HepG2 (cell line): ENCODE measurements at regions not wholly inside any gene's neighbourhood (a gene's known extent, or its start where the extent isn't known, plus 50 kb on each side); places are given as distances from the start of the nearest gene placed in this dataset.

ENCODE experiments used
- ATAC-seq: fragments of 200-7000 bp; cut with Tn5 transposase; 3 replicates; pipeline ENCODE4 v1.9.1; 2020; ENCODE audit warnings: mild to moderate bottlenecking, moderate library complexity
- BruUV-seq: library from RNA; stranded (reverse); fragments of 400-500 nt; replicated peaks from 2 replicates; lab custom pipeline; 2021; lab: Mats Ljungman, UMichigan
- CTCF ChIA-PET: fragments of 300-600 bp; formaldehyde crosslinking; extraction: SDS; loops from one replicate; lab custom pipeline; 2021; ENCODE audit warnings: low total read pairs, inconsistent platforms, low intra/inter-chr PET ratio; lab: Yijun Ruan, JAX
- POLR2A ChIA-PET: fragments of 350-600 bp; sonication (Branson Sonifier 250); formaldehyde crosslinking; loops from one replicate; lab custom pipeline; 2020; ENCODE audit warnings: antibody characterized with exemption, inconsistent platforms; lab: Yijun Ruan, JAX
- DNase-seq: peaks from one replicate; pipeline ENCODE4 v3.0.0-alpha.2; 2015; ENCODE audit warnings: low spot score
- FAIRE-seq: peaks from 3 replicates; lab custom pipeline; 2011; peaks lifted over from hg19 to GRCh38; lab: Jason Lieb, UNC
- H2AFZ ChIP-seq: one replicate; pipeline ENCODE4 v1.6.1; 2011; ENCODE audit warnings: low read length, inconsistent platforms
- H3K27ac ChIP-seq: fragments of 300-600 bp; 3 replicates; pipeline ENCODE4 v1.8.0; 2011; ENCODE audit warnings: mixed run types, mild to moderate bottlenecking, mixed read lengths, low read length, inconsistent platforms; ENCODE audit not compliant: insufficient read depth; ENCODE audit errors: extremely low read length
- H3K27me3 ChIP-seq, 2 experiments: fragments of 200-600 bp in 1 of 2; 2 replicates in 1 of 2; 3 replicates in 1 of 2; pipeline versions ENCODE4 v1.6.0 to v1.8.0; 2011; ENCODE audit warnings: low read length in 2 of 2, mild to moderate bottlenecking in 2 of 2, moderate library complexity in 2 of 2, inconsistent platforms in 1 of 2; ENCODE audit not compliant: insufficient read depth in 2 of 2, control insufficient read depth in 1 of 2
- H3K36me3 ChIP-seq, 2 experiments: fragments of 200-600 bp in 1 of 2; replicated peaks in 1 of 2; 2 replicates in 1 of 2; 3 replicates in 1 of 2; pipeline versions ENCODE4 v1.5.1 to v1.8.0; 2011; ENCODE audit warnings: low read length in 2 of 2, inconsistent platforms in 1 of 2; ENCODE audit not compliant: insufficient read depth in 2 of 2, control insufficient read depth in 1 of 2
- H3K4me1 ChIP-seq: 2 replicates; pipeline ENCODE4 v1.5.1; 2012; ENCODE audit warnings: low read length, inconsistent platforms; ENCODE audit not compliant: insufficient read depth
- H3K4me2 ChIP-seq: 2 replicates; pipeline ENCODE4 v1.6.0; 2011; ENCODE audit warnings: low read depth, low read length, inconsistent platforms
- H3K4me3 ChIP-seq, 3 experiments: fragments of 200-600 bp in 1 of 3; sonication (generic), shearing (Covaris generic) in 1 of 3; replicated peaks in 1 of 3; 2 replicates each; pipeline ENCODE4 v1.5.1; 2011 to 2016; ENCODE audit warnings: low read length in 3 of 3, inconsistent platforms in 2 of 3, low read depth in 2 of 3, mild to moderate bottlenecking in 2 of 3, control low read depth in 1 of 3, mixed read lengths in 1 of 3; ENCODE audit not compliant: insufficient read depth in 1 of 3
- H3K79me2 ChIP-seq: one replicate; pipeline ENCODE4 v1.6.1; 2011; ENCODE audit warnings: low read length, inconsistent platforms; ENCODE audit not compliant: insufficient read depth
- H3K9ac ChIP-seq: 2 replicates; pipeline ENCODE4 v1.6.0; 2011; ENCODE audit warnings: mild to moderate bottlenecking, low read depth, low read length, inconsistent platforms; ENCODE audit not compliant: insufficient read depth
- H3K9me3 ChIP-seq: 2 replicates; pipeline ENCODE4 v1.5.1; 2012; ENCODE audit warnings: mild to moderate bottlenecking, low read length
- H4K20me1 ChIP-seq: 2 replicates; pipeline ENCODE4 v1.6.0; 2011; ENCODE audit warnings: inconsistent platforms, mild to moderate bottlenecking, low read length, moderate library complexity; ENCODE audit not compliant: insufficient read depth
- ATM ChIP-seq: fragments of 450-650 bp; IDR thresholded peaks from 2 replicates; pipeline ENCODE4 v1.7.1; 2017; ENCODE audit warnings: mild to moderate bottlenecking, borderline replicate concordance
- CEBPG ChIP-seq: IDR thresholded peaks from 2 replicates; pipeline ENCODE4 v1.6.1; 2016
- FOSL1 ChIP-seq: sonication (generic); formaldehyde crosslinking; IDR thresholded peaks from 2 replicates; pipeline ENCODE4 v1.9.0; 2021; ENCODE audit warnings: missing genetic modification reagents, borderline replicate concordance
- KLF15 ChIP-seq: sonication (generic); formaldehyde crosslinking; IDR thresholded peaks from 2 replicates; pipeline ENCODE4 v1.8.1; 2023; ENCODE audit warnings: borderline replicate concordance, mild to moderate bottlenecking, inconsistent platforms, missing genetic modification reagents, mixed read lengths
- LCORL ChIP-seq, 2 experiments: fragments of 450-650 bp in 1 of 2; sonication (generic) in 1 of 2; formaldehyde crosslinking in 1 of 2; IDR thresholded peaks; 2 replicates each; pipeline versions ENCODE4 v1.5.0 to v1.6.1; 2017 to 2020; ENCODE audit warnings: antibody characterized with exemption in 1 of 2, missing genetic modification reagents in 1 of 2
- MTA1 ChIP-seq: sonication (generic); formaldehyde crosslinking; IDR thresholded peaks from 2 replicates; pipeline ENCODE4 v1.4.0; 2020; ENCODE audit warnings: missing genetic modification reagents, mild to moderate bottlenecking, borderline replicate concordance
- NFKB2 ChIP-seq: sonication (generic); formaldehyde crosslinking; IDR thresholded peaks from 2 replicates; pipeline ENCODE4 v1.4.0; 2020; ENCODE audit warnings: missing genetic modification reagents, borderline replicate concordance
- PBX3 ChIP-seq: sonication (generic); formaldehyde crosslinking; IDR thresholded peaks from 2 replicates; pipeline ENCODE4 v1.8.1; 2023; ENCODE audit warnings: missing genetic modification reagents, inconsistent platforms, borderline replicate concordance
- SAFB2 ChIP-seq: sonication (generic); formaldehyde crosslinking; IDR thresholded peaks from 2 replicates; pipeline ENCODE4 v1.5.1; 2020; ENCODE audit warnings: missing genetic modification reagents, low read depth, mild to moderate bottlenecking, borderline replicate concordance
- SALL2 ChIP-seq: sonication (generic); formaldehyde crosslinking; IDR thresholded peaks from 2 replicates; pipeline ENCODE4 v1.8.1; 2023; ENCODE audit warnings: mild to moderate bottlenecking, missing genetic modification reagents, inconsistent platforms
- SP4 ChIP-seq: sonication (generic); formaldehyde crosslinking; IDR thresholded peaks from 2 replicates; pipeline ENCODE4 v1.8.1; 2023; ENCODE audit warnings: mild to moderate bottlenecking, missing genetic modification reagents
- U2AF2 ChIP-seq: fragments of 200-400 bp; formaldehyde crosslinking; IDR thresholded peaks from 2 replicates; pipeline ENCODE4 v1.6.1; 2017; ENCODE audit warnings: low read depth, mild to moderate bottlenecking, low read length
- ZIK1 ChIP-seq: sonication (generic); formaldehyde crosslinking; IDR thresholded peaks from 2 replicates; pipeline ENCODE4 v1.5.0; 2020; ENCODE audit warnings: mild to moderate bottlenecking, low read depth, missing genetic modification reagents, borderline replicate concordance
- ZNF180 ChIP-seq: sonication (generic); formaldehyde crosslinking; IDR thresholded peaks from 2 replicates; pipeline ENCODE4 v1.4.0; 2020; ENCODE audit warnings: low read depth, missing genetic modification reagents, borderline replicate concordance
- ZNF24 ChIP-seq: fragments of 450-650 bp; IDR thresholded peaks from 2 replicates; pipeline ENCODE4 v1.6.1; 2017; ENCODE audit warnings: antibody characterized with exemption, mild to moderate bottlenecking
- ZNF251 ChIP-seq: sonication (generic); formaldehyde crosslinking; IDR thresholded peaks from 2 replicates; pipeline ENCODE4 v1.9.0; 2021; ENCODE audit warnings: mild to moderate bottlenecking, missing genetic modification reagents
- ZNF451 ChIP-seq: sonication (generic); formaldehyde crosslinking; IDR thresholded peaks from 2 replicates; pipeline ENCODE4 v1.5.0; 2020; ENCODE audit warnings: mild to moderate bottlenecking, missing genetic modification reagents
- WGBS: methylation state at CpG from one replicate; pipeline ENCODE4 v1.1.6; 2017; ENCODE audit warnings: low lambda C conversion rate; 5-methylcytosine and 5-hydroxymethylcytosine counted together
- in situ Hi-C: cut with HindIII; loops from 2 replicates; pipeline ENCODE4 v1.10.0; 2017; ENCODE audit warnings: low pct_unique_long_range_greater_than_20kb; ENCODE audit not compliant: extremely low pct_ligation_motif_present
- intact Hi-C: fragments of 100-400 bp; cut with micrococcal nuclease; formaldehyde crosslinking; loops from one replicate; pipeline ENCODE4 v1.10.0; 2022; ENCODE audit not compliant: unreplicated experiment
- TF ChIP-seq, protein P1 (sequence below): sonication (generic); formaldehyde crosslinking; IDR thresholded peaks from 2 replicates; pipeline ENCODE4 v1.4.0; 2020; ENCODE audit warnings: missing genetic modification reagents, mild to moderate bottlenecking, borderline replicate concordance
- TF ChIP-seq, protein P2 (sequence below): sonication (generic); formaldehyde crosslinking; conservative IDR thresholded peaks from 2 replicates; pipeline ENCODE4 v1.8.0; 2022; ENCODE audit warnings: low read depth, missing genetic modification reagents

GRCh38 chr6:140627002-140627401 lies 1252.6 kb upstream of the CITED2 start:
- ATAC-seq (no peak), FAIRE-seq (no peak), DNase-seq (no peak)
- Histone ChIP-seq H3K4me2 (no peak overlapping the region), H3K27ac (no peak overlapping the region), H2AFZ (no peak overlapping the region), H4K20me1 (no peaks in the 10 kb centered on the region), H3K9me3 (peaks cover 77% of the 10 kb centered on the region), H3K9ac (no peak overlapping the region), H3K4me1 (no peaks in the 10 kb centered on the region), H3K27me3 (no peaks in the 10 kb centered on the region), H3K4me3 (no peak overlapping the region), H3K79me2 (no peaks in the 10 kb centered on the region), H3K36me3 (no peaks in the 10 kb centered on the region)
- TF ChIP-seq FOSL1 (CRISPR knock-in tag), result no peak
- no peak for TF ChIP-seq PBX3 (CRISPR knock-in tag)
- TF ChIP-seq SAFB2 (CRISPR knock-in tag), result no peak
- no peak for TF ChIP-seq LCORL (IDR thresholded peaks at IDR 0.05)
- no peak for TF ChIP-seq LCORL (CRISPR knock-in tag; IDR thresholded peaks at IDR 0.05)
- TF ChIP-seq ZIK1, result no peak
- no peak for TF ChIP-seq U2AF2
- TF ChIP-seq KLF15 (CRISPR knock-in tag), result no peak
- no peak for TF ChIP-seq SALL2 (CRISPR knock-in tag)
- no peak for TF ChIP-seq SP4 (CRISPR knock-in tag)
- TF ChIP-seq, protein P1, sequence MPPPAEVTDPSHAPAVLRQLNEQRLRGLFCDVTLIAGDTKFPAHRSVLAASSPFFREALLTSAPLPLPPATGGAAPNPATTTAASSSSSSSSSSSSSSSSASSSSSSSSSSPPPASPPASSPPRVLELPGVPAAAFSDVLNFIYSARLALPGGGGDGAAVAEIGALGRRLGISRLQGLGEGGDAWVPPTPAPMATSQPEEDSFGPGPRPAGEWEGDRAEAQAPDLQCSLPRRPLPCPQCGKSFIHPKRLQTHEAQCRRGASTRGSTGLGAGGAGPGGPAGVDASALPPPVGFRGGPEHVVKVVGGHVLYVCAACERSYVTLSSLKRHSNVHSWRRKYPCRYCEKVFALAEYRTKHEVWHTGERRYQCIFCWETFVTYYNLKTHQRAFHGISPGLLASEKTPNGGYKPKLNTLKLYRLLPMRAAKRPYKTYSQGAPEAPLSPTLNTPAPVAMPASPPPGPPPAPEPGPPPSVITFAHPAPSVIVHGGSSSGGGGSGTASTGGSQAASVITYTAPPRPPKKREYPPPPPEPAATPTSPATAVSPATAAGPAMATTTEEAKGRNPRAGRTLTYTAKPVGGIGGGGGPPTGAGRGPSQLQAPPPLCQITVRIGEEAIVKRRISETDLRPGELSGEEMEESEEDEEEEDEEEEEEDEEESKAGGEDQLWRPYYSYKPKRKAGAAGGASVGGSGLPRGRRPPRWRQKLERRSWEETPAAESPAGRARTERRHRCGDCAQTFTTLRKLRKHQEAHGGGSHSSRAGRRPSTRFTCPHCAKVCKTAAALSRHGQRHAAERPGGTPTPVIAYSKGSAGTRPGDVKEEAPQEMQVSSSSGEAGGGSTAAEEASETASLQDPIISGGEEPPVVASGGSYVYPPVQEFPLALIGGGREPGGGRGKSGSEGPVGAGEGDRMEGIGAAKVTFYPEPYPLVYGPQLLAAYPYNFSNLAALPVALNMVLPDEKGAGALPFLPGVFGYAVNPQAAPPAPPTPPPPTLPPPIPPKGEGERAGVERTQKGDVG, result no peak
- no peak for TF ChIP-seq ZNF251 (CRISPR knock-in tag)
- no peak for TF ChIP-seq CEBPG (CRISPR knock-in tag)
- no peak for TF ChIP-seq ZNF451 (CRISPR knock-in tag)
- TF ChIP-seq ZNF180 (CRISPR knock-in tag), result no peak
- no peak for TF ChIP-seq ZNF24
- no peak for TF ChIP-seq MTA1 (CRISPR knock-in tag)
- TF ChIP-seq NFKB2 (CRISPR knock-in tag), result no peak
- TF ChIP-seq ATM, result no peak
- TF ChIP-seq, protein P2, sequence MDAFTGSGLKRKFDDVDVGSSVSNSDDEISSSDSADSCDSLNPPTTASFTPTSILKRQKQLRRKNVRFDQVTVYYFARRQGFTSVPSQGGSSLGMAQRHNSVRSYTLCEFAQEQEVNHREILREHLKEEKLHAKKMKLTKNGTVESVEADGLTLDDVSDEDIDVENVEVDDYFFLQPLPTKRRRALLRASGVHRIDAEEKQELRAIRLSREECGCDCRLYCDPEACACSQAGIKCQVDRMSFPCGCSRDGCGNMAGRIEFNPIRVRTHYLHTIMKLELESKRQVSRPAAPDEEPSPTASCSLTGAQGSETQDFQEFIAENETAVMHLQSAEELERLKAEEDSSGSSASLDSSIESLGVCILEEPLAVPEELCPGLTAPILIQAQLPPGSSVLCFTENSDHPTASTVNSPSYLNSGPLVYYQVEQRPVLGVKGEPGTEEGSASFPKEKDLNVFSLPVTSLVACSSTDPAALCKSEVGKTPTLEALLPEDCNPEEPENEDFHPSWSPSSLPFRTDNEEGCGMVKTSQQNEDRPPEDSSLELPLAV (CRISPR knock-in tag), result no peak
- ChIA-PET POLR2A (no interaction called here), CTCF (no interaction called here)
- no TSS peak for BruUV-seq
- WGBS, result 0% methylated on average over 1 of the region's 1 CpG
- intact Hi-C loops, result no loop called here
- in situ Hi-C loops, result no loop called here
